HepG2 (cell line): ENCODE measurements at regions not wholly inside any gene's neighbourhood (a gene's known extent, or its start where the extent isn't known, plus 50 kb on each side); places are given as distances from the start of the nearest gene placed in this dataset.

ENCODE experiments used
- JDP2 ChIP-seq: sonication (generic); formaldehyde crosslinking; IDR thresholded peaks from 2 replicates; pipeline ENCODE4 v1.8.1; 2022; ENCODE audit warnings: missing genetic modification reagents, borderline replicate concordance
- ZFP1 ChIP-seq: IDR thresholded peaks from 2 replicates; pipeline ENCODE4 v1.6.1; 2016
- TF ChIP-seq, protein P1 (sequence below): sonication (generic); formaldehyde crosslinking; IDR thresholded peaks from 2 replicates; pipeline ENCODE4 v1.4.0; 2020; ENCODE audit warnings: missing genetic modification reagents, borderline replicate concordance
- TF ChIP-seq, protein P2 (sequence below): sonication (generic); formaldehyde crosslinking; IDR thresholded peaks from 2 replicates; pipeline ENCODE4 v1.5.0; 2020; ENCODE audit warnings: missing genetic modification reagents
- TF ChIP-seq, protein P3 (sequence below): sonication (generic); formaldehyde crosslinking; IDR thresholded peaks from 2 replicates; pipeline ENCODE4 v1.4.0; 2020; ENCODE audit warnings: mild to moderate bottlenecking, missing genetic modification reagents
- TF ChIP-seq, protein P4 (sequence below): sonication (generic); formaldehyde crosslinking; IDR thresholded peaks from 2 replicates; pipeline ENCODE4 v1.5.1; 2020; ENCODE audit warnings: missing genetic modification reagents, mild to moderate bottlenecking, borderline replicate concordance
- TF ChIP-seq, protein P5 (sequence below), 2 experiments: sonication (generic) in 1 of 2; formaldehyde crosslinking in 1 of 2; IDR thresholded peaks; 2 replicates each; pipeline versions ENCODE4 v1.4.0 to v1.6.1; 2016 to 2020; ENCODE audit warnings: borderline replicate concordance in 1 of 2, low read depth in 1 of 2, mild to moderate bottlenecking in 1 of 2, missing genetic modification reagents in 1 of 2

DNA sequence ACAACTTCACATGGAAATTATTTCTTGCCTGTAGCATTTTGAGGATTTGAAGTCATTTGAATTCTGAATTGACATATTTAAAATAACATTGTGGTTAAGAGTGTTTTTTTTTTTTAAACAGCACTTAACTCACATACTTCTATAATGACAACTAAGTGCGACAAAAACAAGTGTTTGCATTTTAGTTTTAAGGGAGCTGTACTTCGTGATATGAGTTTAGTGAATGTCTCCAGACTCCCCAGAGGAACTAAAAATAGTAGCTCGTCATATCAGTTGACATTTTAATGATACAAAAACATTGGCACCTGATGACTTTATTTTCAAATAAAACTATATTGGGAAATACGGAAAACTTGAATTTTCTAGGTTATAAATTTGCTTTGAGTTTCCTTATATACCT, 389.6 kb upstream of the MON1B start (continued):
- TF ChIP-seq, protein P1, sequence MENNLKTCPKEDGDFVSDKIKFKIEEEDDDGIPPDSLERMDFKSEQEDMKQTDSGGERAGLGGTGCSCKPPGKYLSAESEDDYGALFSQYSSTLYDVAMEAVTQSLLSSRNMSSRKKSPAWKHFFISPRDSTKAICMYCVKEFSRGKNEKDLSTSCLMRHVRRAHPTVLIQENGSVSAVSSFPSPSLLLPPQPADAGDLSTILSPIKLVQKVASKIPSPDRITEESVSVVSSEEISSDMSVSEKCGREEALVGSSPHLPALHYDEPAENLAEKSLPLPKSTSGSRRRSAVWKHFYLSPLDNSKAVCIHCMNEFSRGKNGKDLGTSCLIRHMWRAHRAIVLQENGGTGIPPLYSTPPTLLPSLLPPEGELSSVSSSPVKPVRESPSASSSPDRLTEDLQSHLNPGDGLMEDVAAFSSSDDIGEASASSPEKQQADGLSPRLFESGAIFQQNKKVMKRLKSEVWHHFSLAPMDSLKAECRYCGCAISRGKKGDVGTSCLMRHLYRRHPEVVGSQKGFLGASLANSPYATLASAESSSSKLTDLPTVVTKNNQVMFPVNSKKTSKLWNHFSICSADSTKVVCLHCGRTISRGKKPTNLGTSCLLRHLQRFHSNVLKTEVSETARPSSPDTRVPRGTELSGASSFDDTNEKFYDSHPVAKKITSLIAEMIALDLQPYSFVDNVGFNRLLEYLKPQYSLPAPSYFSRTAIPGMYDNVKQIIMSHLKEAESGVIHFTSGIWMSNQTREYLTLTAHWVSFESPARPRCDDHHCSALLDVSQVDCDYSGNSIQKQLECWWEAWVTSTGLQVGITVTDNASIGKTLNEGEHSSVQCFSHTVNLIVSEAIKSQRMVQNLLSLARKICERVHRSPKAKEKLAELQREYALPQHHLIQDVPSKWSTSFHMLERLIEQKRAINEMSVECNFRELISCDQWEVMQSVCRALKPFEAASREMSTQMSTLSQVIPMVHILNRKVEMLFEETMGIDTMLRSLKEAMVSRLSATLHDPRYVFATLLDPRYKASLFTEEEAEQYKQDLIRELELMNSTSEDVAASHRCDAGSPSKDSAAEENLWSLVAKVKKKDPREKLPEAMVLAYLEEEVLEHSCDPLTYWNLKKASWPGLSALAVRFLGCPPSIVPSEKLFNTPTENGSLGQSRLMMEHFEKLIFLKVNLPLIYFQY (CRISPR knock-in tag) = no peak
- TF ChIP-seq JDP2 = no peak
- TF ChIP-seq, protein P2, sequence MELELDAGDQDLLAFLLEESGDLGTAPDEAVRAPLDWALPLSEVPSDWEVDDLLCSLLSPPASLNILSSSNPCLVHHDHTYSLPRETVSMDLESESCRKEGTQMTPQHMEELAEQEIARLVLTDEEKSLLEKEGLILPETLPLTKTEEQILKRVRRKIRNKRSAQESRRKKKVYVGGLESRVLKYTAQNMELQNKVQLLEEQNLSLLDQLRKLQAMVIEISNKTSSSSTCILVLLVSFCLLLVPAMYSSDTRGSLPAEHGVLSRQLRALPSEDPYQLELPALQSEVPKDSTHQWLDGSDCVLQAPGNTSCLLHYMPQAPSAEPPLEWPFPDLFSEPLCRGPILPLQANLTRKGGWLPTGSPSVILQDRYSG (CRISPR knock-in tag) = no peak
- TF ChIP-seq, protein P3, sequence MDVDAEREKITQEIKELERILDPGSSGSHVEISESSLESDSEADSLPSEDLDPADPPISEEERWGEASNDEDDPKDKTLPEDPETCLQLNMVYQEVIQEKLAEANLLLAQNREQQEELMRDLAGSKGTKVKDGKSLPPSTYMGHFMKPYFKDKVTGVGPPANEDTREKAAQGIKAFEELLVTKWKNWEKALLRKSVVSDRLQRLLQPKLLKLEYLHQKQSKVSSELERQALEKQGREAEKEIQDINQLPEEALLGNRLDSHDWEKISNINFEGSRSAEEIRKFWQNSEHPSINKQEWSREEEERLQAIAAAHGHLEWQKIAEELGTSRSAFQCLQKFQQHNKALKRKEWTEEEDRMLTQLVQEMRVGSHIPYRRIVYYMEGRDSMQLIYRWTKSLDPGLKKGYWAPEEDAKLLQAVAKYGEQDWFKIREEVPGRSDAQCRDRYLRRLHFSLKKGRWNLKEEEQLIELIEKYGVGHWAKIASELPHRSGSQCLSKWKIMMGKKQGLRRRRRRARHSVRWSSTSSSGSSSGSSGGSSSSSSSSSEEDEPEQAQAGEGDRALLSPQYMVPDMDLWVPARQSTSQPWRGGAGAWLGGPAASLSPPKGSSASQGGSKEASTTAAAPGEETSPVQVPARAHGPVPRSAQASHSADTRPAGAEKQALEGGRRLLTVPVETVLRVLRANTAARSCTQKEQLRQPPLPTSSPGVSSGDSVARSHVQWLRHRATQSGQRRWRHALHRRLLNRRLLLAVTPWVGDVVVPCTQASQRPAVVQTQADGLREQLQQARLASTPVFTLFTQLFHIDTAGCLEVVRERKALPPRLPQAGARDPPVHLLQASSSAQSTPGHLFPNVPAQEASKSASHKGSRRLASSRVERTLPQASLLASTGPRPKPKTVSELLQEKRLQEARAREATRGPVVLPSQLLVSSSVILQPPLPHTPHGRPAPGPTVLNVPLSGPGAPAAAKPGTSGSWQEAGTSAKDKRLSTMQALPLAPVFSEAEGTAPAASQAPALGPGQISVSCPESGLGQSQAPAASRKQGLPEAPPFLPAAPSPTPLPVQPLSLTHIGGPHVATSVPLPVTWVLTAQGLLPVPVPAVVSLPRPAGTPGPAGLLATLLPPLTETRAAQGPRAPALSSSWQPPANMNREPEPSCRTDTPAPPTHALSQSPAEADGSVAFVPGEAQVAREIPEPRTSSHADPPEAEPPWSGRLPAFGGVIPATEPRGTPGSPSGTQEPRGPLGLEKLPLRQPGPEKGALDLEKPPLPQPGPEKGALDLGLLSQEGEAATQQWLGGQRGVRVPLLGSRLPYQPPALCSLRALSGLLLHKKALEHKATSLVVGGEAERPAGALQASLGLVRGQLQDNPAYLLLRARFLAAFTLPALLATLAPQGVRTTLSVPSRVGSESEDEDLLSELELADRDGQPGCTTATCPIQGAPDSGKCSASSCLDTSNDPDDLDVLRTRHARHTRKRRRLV (CRISPR knock-in tag) = no peak
- TF ChIP-seq ZFP1 (CRISPR knock-in tag) = no peak
- TF ChIP-seq, protein P4, sequence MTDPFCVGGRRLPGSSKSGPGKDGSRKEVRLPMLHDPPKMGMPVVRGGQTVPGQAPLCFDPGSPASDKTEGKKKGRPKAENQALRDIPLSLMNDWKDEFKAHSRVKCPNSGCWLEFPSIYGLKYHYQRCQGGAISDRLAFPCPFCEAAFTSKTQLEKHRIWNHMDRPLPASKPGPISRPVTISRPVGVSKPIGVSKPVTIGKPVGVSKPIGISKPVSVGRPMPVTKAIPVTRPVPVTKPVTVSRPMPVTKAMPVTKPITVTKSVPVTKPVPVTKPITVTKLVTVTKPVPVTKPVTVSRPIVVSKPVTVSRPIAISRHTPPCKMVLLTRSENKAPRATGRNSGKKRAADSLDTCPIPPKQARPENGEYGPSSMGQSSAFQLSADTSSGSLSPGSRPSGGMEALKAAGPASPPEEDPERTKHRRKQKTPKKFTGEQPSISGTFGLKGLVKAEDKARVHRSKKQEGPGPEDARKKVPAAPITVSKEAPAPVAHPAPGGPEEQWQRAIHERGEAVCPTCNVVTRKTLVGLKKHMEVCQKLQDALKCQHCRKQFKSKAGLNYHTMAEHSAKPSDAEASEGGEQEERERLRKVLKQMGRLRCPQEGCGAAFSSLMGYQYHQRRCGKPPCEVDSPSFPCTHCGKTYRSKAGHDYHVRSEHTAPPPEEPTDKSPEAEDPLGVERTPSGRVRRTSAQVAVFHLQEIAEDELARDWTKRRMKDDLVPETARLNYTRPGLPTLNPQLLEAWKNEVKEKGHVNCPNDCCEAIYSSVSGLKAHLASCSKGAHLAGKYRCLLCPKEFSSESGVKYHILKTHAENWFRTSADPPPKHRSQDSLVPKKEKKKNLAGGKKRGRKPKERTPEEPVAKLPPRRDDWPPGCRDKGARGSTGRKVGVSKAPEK (CRISPR knock-in tag) = no peak
- TF ChIP-seq, protein P5, sequence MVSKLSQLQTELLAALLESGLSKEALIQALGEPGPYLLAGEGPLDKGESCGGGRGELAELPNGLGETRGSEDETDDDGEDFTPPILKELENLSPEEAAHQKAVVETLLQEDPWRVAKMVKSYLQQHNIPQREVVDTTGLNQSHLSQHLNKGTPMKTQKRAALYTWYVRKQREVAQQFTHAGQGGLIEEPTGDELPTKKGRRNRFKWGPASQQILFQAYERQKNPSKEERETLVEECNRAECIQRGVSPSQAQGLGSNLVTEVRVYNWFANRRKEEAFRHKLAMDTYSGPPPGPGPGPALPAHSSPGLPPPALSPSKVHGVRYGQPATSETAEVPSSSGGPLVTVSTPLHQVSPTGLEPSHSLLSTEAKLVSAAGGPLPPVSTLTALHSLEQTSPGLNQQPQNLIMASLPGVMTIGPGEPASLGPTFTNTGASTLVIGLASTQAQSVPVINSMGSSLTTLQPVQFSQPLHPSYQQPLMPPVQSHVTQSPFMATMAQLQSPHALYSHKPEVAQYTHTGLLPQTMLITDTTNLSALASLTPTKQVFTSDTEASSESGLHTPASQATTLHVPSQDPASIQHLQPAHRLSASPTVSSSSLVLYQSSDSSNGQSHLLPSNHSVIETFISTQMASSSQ (IDR thresholded peaks at IDR 0.05; ENCODE audit: low read depth) = no peak
- TF ChIP-seq, protein P5 (CRISPR knock-in tag; IDR thresholded peaks at IDR 0.05; ENCODE audit: borderline replicate concordance) = no peak
- TF ChIP-seq, all 625 proteins: peak for 0
